ENCODE measurements at regions not wholly inside any gene's neighbourhood (a gene's known extent, or its start where the extent isn't known, plus 50 kb on each side); places are given as distances from the start of the nearest gene placed in this dataset.
"Not testable (repeated sequence)": the region's sequence is repeated elsewhere in the genome, so short reads cannot be mapped to it uniquely, and the experiment has no call there.

DNA sequence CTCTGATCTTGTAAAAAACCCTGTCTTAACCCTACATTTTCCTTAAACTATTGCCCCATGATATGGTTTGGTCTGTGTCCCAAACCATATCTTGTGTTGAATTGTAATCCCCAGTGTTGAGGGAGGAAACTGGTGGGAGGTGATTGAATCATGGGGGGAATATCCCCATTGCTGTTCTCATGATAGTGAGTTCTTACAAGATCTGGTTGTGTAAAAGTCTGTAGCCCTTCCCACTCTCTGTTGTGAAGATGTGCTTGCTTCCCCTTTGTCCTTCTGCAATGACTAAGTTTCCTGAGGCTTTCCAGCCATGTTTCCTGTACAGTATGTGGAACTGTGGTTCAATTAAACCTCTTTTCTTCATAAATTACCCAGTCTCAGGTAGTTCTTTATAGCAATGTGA, 881.4 kb downstream of the DIPK2A start:
- no peak for DNase-seq (ENCODE audit: low read depth)
- TF ChIP-seq, protein P1, sequence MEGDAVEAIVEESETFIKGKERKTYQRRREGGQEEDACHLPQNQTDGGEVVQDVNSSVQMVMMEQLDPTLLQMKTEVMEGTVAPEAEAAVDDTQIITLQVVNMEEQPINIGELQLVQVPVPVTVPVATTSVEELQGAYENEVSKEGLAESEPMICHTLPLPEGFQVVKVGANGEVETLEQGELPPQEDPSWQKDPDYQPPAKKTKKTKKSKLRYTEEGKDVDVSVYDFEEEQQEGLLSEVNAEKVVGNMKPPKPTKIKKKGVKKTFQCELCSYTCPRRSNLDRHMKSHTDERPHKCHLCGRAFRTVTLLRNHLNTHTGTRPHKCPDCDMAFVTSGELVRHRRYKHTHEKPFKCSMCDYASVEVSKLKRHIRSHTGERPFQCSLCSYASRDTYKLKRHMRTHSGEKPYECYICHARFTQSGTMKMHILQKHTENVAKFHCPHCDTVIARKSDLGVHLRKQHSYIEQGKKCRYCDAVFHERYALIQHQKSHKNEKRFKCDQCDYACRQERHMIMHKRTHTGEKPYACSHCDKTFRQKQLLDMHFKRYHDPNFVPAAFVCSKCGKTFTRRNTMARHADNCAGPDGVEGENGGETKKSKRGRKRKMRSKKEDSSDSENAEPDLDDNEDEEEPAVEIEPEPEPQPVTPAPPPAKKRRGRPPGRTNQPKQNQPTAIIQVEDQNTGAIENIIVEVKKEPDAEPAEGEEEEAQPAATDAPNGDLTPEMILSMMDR (IDR thresholded peaks at IDR 0.05; ENCODE audit: insufficient read depth, low read length, severe bottlenecking) = no peak
- no peak for FAIRE-seq
- H3K4me3 ChIP-seq (ENCODE audit: low read depth, low read length) = no peak overlapping the region
- H3K27me3 ChIP-seq (ENCODE audit: control insufficient read depth, insufficient read depth, low read length) = no peaks in the 10 kb centered on the region
- no peaks in the 10 kb centered on the region for H3K36me3 ChIP-seq (ENCODE audit: control insufficient read depth, insufficient read depth, low read length)

DNA sequence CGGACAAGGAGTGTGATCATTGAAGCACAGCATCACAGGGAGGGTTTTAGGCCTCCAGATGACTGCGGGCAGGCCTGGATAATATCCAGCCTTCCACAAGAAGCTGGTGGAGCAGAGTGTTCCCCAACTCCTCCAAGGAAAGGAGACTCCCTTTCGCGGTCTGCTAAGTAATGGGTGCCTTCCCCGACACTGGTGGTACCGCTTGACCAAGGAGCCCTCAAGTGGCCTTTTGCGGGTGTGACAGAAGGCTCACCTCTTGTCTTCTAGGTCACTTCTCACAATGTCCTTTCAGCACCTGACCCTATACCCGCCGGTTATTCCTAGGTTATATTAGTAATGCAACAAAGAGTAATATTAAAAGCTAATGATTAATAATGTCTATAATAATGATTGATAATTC, 882.4 kb downstream of the DIPK2A start:
- FAIRE-seq = not testable (repeated sequence)

DNA sequence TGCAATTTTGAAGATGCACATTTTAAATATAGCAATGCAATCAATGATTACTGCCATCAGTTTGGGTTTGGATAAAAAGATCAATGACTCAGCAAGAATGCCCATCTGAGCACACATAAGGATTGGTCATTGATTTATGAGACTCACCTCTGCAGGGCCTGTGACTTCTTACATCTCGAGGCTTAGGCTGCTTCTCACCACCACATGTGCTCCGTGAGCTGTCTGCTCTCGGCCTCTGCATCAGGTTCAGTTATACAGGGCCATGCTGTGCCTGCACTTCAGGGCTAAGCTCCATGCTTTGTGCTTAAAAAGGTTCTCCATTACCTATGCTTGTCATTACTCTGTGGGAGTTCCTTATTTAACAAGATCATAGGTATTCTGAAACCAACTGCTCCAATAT, 887.5 kb downstream of the DIPK2A start:
- TF ChIP-seq, protein P1 (IDR thresholded peaks at IDR 0.05; ENCODE audit: insufficient read depth, low read length, severe bottlenecking) = no peak
- DNase-seq (ENCODE audit: low read depth) (no peak), FAIRE-seq (no peak)
- Histone ChIP-seq H3K36me3 (ENCODE audit: control insufficient read depth, insufficient read depth, low read length) (no peaks in the 10 kb centered on the region), H3K4me3 (ENCODE audit: low read depth, low read length) (no peak overlapping the region), H3K27me3 (ENCODE audit: control insufficient read depth, insufficient read depth, low read length) (no peaks in the 10 kb centered on the region)

More for the DNA sequence above, 882.4 kb downstream of the DIPK2A start:
- not testable (repeated sequence) for DNase-seq (ENCODE audit: low read depth); H3K4me3 ChIP-seq (ENCODE audit: low read depth, low read length); H3K27me3 ChIP-seq (ENCODE audit: control insufficient read depth, insufficient read depth, low read length); H3K36me3 ChIP-seq (ENCODE audit: control insufficient read depth, insufficient read depth, low read length)

DNA sequence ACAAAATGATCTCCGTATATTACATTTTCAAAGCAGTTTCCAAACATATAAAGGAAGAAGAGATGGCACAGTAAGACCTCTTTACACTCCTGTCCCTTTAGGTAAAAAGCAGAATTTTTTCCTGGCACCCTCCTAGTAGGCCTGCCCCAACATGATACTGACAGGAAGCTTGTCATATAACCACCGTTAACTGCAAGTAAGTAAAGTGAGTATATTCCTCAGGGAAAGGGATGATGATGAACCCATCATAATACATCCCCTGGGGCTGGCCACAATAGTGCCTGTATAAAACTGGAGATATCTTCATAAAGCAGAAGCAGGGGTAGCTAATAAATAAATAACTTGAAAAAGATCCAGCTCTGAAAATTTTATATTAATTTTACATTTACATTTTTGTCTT, 893.0 kb downstream of the DIPK2A start:
- peak; percentile 65 for DNase-seq (ENCODE audit: low read depth)
- FAIRE-seq = no peak
- Histone ChIP-seq H3K36me3 (ENCODE audit: control insufficient read depth, insufficient read depth, low read length) (no peaks in the 10 kb centered on the region), H3K27me3 (ENCODE audit: control insufficient read depth, insufficient read depth, low read length) (no peaks in the 10 kb centered on the region), H3K4me3 (ENCODE audit: low read depth, low read length) (no peak overlapping the region)
- TF ChIP-seq, protein P1 (IDR thresholded peaks at IDR 0.05; ENCODE audit: insufficient read depth, low read length, severe bottlenecking) = no peak

DNA sequence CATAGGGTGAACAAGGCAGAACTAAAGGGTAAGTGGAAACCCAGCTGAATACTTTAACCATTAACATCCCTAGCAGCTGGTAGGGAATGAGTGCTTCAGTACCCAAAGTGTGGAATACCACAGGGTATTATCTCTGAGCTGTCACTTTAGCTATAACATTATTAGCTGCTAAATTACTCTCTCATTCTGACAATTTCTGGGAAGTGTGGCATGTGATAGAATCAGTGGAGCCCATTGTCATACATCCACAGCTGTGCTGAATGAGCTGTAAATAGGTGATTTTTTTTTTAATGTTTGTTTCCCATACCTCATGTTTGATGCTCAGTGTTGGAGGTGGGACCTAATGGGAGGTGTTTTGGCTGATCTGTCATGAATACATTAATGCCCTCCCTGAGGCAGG, 894.3 kb downstream of the DIPK2A start:
- DNase-seq (ENCODE audit: low read depth) (no peak), FAIRE-seq (no peak)
- H3K4me3 ChIP-seq (ENCODE audit: low read depth, low read length) = no peak overlapping the region
- TF ChIP-seq, protein P1 (IDR thresholded peaks at IDR 0.05; ENCODE audit: insufficient read depth, low read length, severe bottlenecking) = no peak
- H3K36me3 ChIP-seq (ENCODE audit: control insufficient read depth, insufficient read depth, low read length) = no peaks in the 10 kb centered on the region
- H3K27me3 ChIP-seq (ENCODE audit: control insufficient read depth, insufficient read depth, low read length) = no peaks in the 10 kb centered on the region

DNA sequence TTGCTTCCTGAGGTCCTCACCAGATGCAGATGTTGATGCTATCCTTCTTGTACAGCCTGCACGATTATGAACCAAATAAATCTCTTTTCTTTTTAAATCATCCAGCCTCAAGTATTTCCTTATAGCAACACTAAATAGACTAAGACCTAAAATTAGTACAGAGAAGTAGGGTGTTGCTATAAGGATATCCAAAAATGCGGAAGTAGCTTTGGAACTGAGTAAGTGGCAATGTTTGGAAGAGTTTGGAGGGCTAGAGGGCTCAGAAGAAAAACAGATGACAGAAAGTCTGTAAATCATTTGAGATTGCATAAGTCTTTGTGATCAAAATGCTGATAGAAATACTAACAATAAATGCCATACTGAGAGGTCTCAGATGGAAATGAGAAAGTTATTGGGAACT, 894.9 kb downstream of the DIPK2A start:
- DNase-seq (ENCODE audit: low read depth) (no peak), FAIRE-seq (no peak)
- no peaks in the 10 kb centered on the region for H3K36me3 ChIP-seq (ENCODE audit: control insufficient read depth, insufficient read depth, low read length)
- no peaks in the 10 kb centered on the region for H3K27me3 ChIP-seq (ENCODE audit: control insufficient read depth, insufficient read depth, low read length)
- no peak overlapping the region for H3K4me3 ChIP-seq (ENCODE audit: low read depth, low read length)
- TF ChIP-seq, protein P1 (IDR thresholded peaks at IDR 0.05; ENCODE audit: insufficient read depth, low read length, severe bottlenecking) = no peak
